Activated gamma-delta T cell treated with Interleukin-2 at 50 U/mL for 16 hours (primary cell): ENCODE measurements at regions not wholly inside any gene's neighbourhood (a gene's known extent, or its start where the extent isn't known, plus 50 kb on each side); places are given as distances from the start of the nearest gene placed in this dataset.

ENCODE experiments used
- DNase-seq: peaks from one replicate; pipeline ENCODE4 v3.0.0-alpha.2; 2020

- DNase-seq = no peak
These were observed 133.4 kb upstream of the DTNBP1 start for GRCh38 chr6:15796130-15796771.

- no peak for DNase-seq
These were observed 131.0 kb upstream of the DTNBP1 start for GRCh38 chr6:15793826-15794225.

- DNase-seq = no peak
These were observed 130.5 kb upstream of the DTNBP1 start for GRCh38 chr6:15793288-15793687.

- no peak for DNase-seq
These were observed 130.0 kb upstream of the DTNBP1 start for GRCh38 chr6:15792842-15793241.

- DNase-seq = no peak
These were observed 128.8 kb upstream of the DTNBP1 start for GRCh38 chr6:15791448-15792181.

GRCh38 chr6:15790116-15790515, 127.3 kb upstream of the DTNBP1 start:
- no peak for DNase-seq

GRCh38 chr6:15786846-15787245, 124.0 kb upstream of the DTNBP1 start:
- DNase-seq = no peak

GRCh38 chr6:15783484-15783883, 120.7 kb upstream of the DTNBP1 start:
- DNase-seq = no peak

GRCh38 chr6:15781890-15782289, 119.1 kb upstream of the DTNBP1 start:
- DNase-seq = no peak

- no peak for DNase-seq
These were observed 118.5 kb upstream of the DTNBP1 start for GRCh38 chr6:15781333-15781732.

GRCh38 chr6:15780437-15780836, 117.6 kb upstream of the DTNBP1 start:
- no peak for DNase-seq

- no peak for DNase-seq
These were observed 116.9 kb upstream of the DTNBP1 start for GRCh38 chr6:15779726-15780125.

GRCh38 chr6:15776458-15776980, 113.7 kb upstream of the DTNBP1 start:
- no peak for DNase-seq

- no peak for DNase-seq
These were observed 112.9 kb upstream of the DTNBP1 start for GRCh38 chr6:15775741-15776140.

GRCh38 chr6:15775076-15775634, 112.3 kb upstream of the DTNBP1 start:
- DNase-seq = no peak

- DNase-seq = no peak
These were observed 111.1 kb upstream of the DTNBP1 start for GRCh38 chr6:15773806-15774410.

- DNase-seq = no peak
These were observed 107.7 kb upstream of the DTNBP1 start for GRCh38 chr6:15770347-15771143.

GRCh38 chr6:15769511-15770018, 106.7 kb upstream of the DTNBP1 start:
- DNase-seq = no peak

- DNase-seq = no peak
These were observed 106.2 kb upstream of the DTNBP1 start for GRCh38 chr6:15768999-15769398.

GRCh38 chr6:15763837-15764236, 101.0 kb upstream of the DTNBP1 start:
- DNase-seq = no peak

GRCh38 chr6:15763364-15763763, 100.5 kb upstream of the DTNBP1 start:
- no peak for DNase-seq

GRCh38 chr6:15761045-15761502, 98.2 kb upstream of the DTNBP1 start:
- DNase-seq = no peak
